Esophagus squamous epithelium (tissue), 4 donors: ENCODE measurements at regions not wholly inside any gene's neighbourhood (a gene's known extent, or its start where the extent isn't known, plus 50 kb on each side); places are given as distances from the start of the nearest gene placed in this dataset.

Source experiments
- POLR2A ChIP-seq, 4 donors: fragments of 450-650 bp; IDR thresholded peaks; one replicate each; pipeline ENCODE4 v1.6.1; 2017; ENCODE audit warnings: antibody characterized with exemption in 4 of 4, mild to moderate bottlenecking in 4 of 4, moderate library complexity in 3 of 4
- TF ChIP-seq, protein P1 (sequence below), 6 experiments: fragments of 450-650 bp in 4 of 6; fragments of 200-600 bp in 2 of 6; sonication (generic) in 2 of 6; IDR thresholded peaks; one replicate each; pipeline ENCODE4 v1.5.1; 2016 to 2019; ENCODE audit warnings: antibody characterized with exemption in 6 of 6, mild to moderate bottlenecking in 4 of 6, moderate library complexity in 4 of 6

DNA sequence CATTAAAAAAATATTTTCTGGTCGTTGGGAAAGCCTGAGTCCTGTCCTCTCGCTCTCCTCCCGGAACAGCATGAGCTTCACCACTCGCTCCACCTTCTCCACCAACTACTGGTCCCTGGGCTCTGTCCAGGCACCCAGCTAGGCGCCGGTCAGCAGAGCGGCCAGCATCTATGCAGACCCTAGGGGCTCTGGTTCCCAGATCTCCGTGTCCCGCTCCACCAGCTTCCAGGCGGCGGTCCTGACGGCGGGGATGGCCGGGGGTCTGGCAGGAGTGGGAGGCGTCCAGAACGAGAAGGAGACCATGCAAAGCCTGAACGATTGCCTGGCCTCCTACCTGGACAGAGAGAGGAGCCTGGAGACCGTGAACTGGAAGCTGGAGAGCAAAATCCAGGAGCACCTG, 807.2 kb upstream of the NDST4 start:
- TF ChIP-seq, protein P1, sequence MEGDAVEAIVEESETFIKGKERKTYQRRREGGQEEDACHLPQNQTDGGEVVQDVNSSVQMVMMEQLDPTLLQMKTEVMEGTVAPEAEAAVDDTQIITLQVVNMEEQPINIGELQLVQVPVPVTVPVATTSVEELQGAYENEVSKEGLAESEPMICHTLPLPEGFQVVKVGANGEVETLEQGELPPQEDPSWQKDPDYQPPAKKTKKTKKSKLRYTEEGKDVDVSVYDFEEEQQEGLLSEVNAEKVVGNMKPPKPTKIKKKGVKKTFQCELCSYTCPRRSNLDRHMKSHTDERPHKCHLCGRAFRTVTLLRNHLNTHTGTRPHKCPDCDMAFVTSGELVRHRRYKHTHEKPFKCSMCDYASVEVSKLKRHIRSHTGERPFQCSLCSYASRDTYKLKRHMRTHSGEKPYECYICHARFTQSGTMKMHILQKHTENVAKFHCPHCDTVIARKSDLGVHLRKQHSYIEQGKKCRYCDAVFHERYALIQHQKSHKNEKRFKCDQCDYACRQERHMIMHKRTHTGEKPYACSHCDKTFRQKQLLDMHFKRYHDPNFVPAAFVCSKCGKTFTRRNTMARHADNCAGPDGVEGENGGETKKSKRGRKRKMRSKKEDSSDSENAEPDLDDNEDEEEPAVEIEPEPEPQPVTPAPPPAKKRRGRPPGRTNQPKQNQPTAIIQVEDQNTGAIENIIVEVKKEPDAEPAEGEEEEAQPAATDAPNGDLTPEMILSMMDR (IDR thresholded peaks at IDR 0.05) = no peak
- no peak for TF ChIP-seq POLR2A (IDR thresholded peaks at IDR 0.05)
